GM12878 (cell line): ENCODE measurements at regions not wholly inside any gene's neighbourhood (a gene's known extent, or its start where the extent isn't known, plus 50 kb on each side); places are given as distances from the start of the nearest gene placed in this dataset.

Experiments
- ATAC-seq: fragments of 200-7000 bp; cut with Tn5 transposase; 3 replicates; pipeline ENCODE4 v1.9.1; 2020; ENCODE audit warnings: mild to moderate bottlenecking, moderate library complexity
- BruUV-seq: library from RNA; stranded (reverse); fragments of 400-500 nt; replicated peaks from 2 replicates; lab custom pipeline; 2021; lab: Mats Ljungman, UMichigan
- CTCF ChIA-PET: fragments of 300-600 bp; sonication (Branson Sonifier 250); formaldehyde crosslinking; extraction: SDS; loops from one replicate; lab custom pipeline; 2021; ENCODE audit warnings: inconsistent platforms; lab: Yijun Ruan, JAX
- POLR2A ChIA-PET: fragments of 350-600 bp; formaldehyde crosslinking; extraction: SDS; loops from one replicate; lab custom pipeline; 2021; ENCODE audit warnings: inconsistent platforms; lab: Charles Lee
- RAD21 ChIA-PET: fragments of 300-600 bp; sonication (Branson Sonifier 250); formaldehyde crosslinking; loops from one replicate; lab custom pipeline; 2023; ENCODE audit warnings: antibody characterized with exemption; ENCODE audit not compliant: unreplicated experiment; lab: Charles Lee
- SMC1A ChIA-PET: fragments of 300-600 bp; sonication (Branson Sonifier 250); formaldehyde crosslinking; loops from one replicate; lab custom pipeline; 2023; ENCODE audit not compliant: unreplicated experiment, uncharacterized antibody; lab: Charles Lee
- DNase-seq: peaks from one replicate; pipeline ENCODE4 v3.0.0-alpha.2; 2011; ENCODE audit warnings: low read depth, low spot score
- FAIRE-seq: peaks from 3 replicates; lab custom pipeline; 2011; peaks lifted over from hg19 to GRCh38; lab: Jason Lieb, UNC
- H2AFZ ChIP-seq: 2 replicates; pipeline ENCODE4 v1.6.0; 2011; ENCODE audit warnings: low read depth, low read length, control low read depth; ENCODE audit not compliant: control insufficient read depth
- H3K27ac ChIP-seq: 2 replicates; pipeline ENCODE4 v1.5.1; 2011; ENCODE audit warnings: control low read depth; ENCODE audit not compliant: control insufficient read depth, insufficient read depth
- H3K27me3 ChIP-seq, 2 experiments: replicated peaks in 1 of 2; 2 replicates each; pipeline versions ENCODE4 v1.6.0 to v1.6.1; 2011; ENCODE audit warnings: low read length in 1 of 2; ENCODE audit not compliant: control insufficient read depth in 2 of 2, insufficient read depth in 2 of 2
- H3K36me3 ChIP-seq, 2 experiments: 2 replicates each; pipeline ENCODE4 v1.5.1; 2011; ENCODE audit warnings: low read length in 1 of 2; ENCODE audit not compliant: control insufficient read depth in 2 of 2, insufficient read depth in 2 of 2
- H3K4me1 ChIP-seq: 2 replicates; pipeline ENCODE4 v1.6.1; 2011; ENCODE audit warnings: mild to moderate bottlenecking, low read length, moderate library complexity, mixed read lengths; ENCODE audit not compliant: control insufficient read depth, insufficient read depth
- H3K4me2 ChIP-seq: 2 replicates; pipeline ENCODE4 v1.6.0; 2011; ENCODE audit warnings: control low read depth; ENCODE audit not compliant: control insufficient read depth, insufficient read depth
- H3K4me3 ChIP-seq: fragments of 200-600 bp; sonication (generic); 2 replicates; pipeline ENCODE4 v1.5.1; 2016
- H3K79me2 ChIP-seq: 2 replicates; pipeline ENCODE4 v1.6.0; 2011; ENCODE audit warnings: low read length; ENCODE audit not compliant: control insufficient read depth, insufficient read depth
- H3K9ac ChIP-seq: 2 replicates; pipeline ENCODE4 v1.8.0; 2011; ENCODE audit warnings: low read length, control low read depth, mixed read lengths; ENCODE audit not compliant: control insufficient read depth, insufficient read depth
- H3K9me3 ChIP-seq: replicated peaks from 3 replicates; pipeline ENCODE4 v1.5.1; 2011; ENCODE audit warnings: mild to moderate bottlenecking, low read length; ENCODE audit not compliant: control insufficient read depth, insufficient read depth
- H4K20me1 ChIP-seq: 2 replicates; pipeline ENCODE4 v1.6.0; 2011; ENCODE audit not compliant: control insufficient read depth, insufficient read depth
- CHD4 ChIP-seq: fragments of 200-600 bp; sonication (generic); IDR thresholded peaks from 2 replicates; pipeline ENCODE4 v1.6.1; 2016; ENCODE audit warnings: mild to moderate bottlenecking
- E2F8 ChIP-seq: fragments of 450-650 bp; IDR thresholded peaks from 2 replicates; pipeline ENCODE4 v1.6.1; 2018; ENCODE audit warnings: mild to moderate bottlenecking, low read depth, moderate library complexity; ENCODE audit not compliant: partially characterized antibody
- HCFC1 ChIP-seq: fragments of 150-350 bp; IDR thresholded peaks from 2 replicates; pipeline ENCODE4 v1.6.1; 2014; ENCODE audit warnings: low read length
- HDGF ChIP-seq: fragments of 450-650 bp; IDR thresholded peaks from 2 replicates; pipeline ENCODE4 v1.6.1; 2016; ENCODE audit warnings: antibody characterized with exemption
- IRF4 ChIP-seq: IDR thresholded peaks from 2 replicates; pipeline ENCODE4 v1.6.1; 2011; ENCODE audit warnings: low read depth, low read length
- MEF2B ChIP-seq: fragments of 450-650 bp; IDR thresholded peaks from 2 replicates; pipeline ENCODE4 v1.6.1; 2018; ENCODE audit warnings: mild to moderate bottlenecking, moderate library complexity; ENCODE audit not compliant: partially characterized antibody, poor library complexity, severe bottlenecking
- NR2C2 ChIP-seq: IDR thresholded peaks from 2 replicates; pipeline ENCODE4 v1.6.1; 2011; ENCODE audit warnings: borderline replicate concordance, low read depth; ENCODE audit not compliant: control insufficient read depth, insufficient read length
- RB1 ChIP-seq: fragments of 450-650 bp; formaldehyde crosslinking; IDR thresholded peaks from 2 replicates; pipeline ENCODE4 v1.6.1; 2017; ENCODE audit warnings: mild to moderate bottlenecking, borderline replicate concordance
- SMAD5 ChIP-seq: IDR thresholded peaks from 2 replicates; pipeline ENCODE4 v1.6.1; 2016; ENCODE audit warnings: antibody characterized with exemption, low read depth
- SMARCA5 ChIP-seq: fragments of 450-650 bp; IDR thresholded peaks from 2 replicates; pipeline ENCODE4 v1.6.1; 2017; ENCODE audit warnings: mild to moderate bottlenecking
- SP1 ChIP-seq: IDR thresholded peaks from one replicate; pipeline ENCODE4 v1.6.1; 2011; ENCODE audit warnings: low read depth, low read length
- TAF1 ChIP-seq: IDR thresholded peaks from 2 replicates; pipeline ENCODE4 v1.6.1; 2011; ENCODE audit warnings: mild to moderate bottlenecking, low read depth, low read length, borderline replicate concordance
- TARDBP ChIP-seq: IDR thresholded peaks from 2 replicates; pipeline ENCODE4 v1.6.1; 2016; ENCODE audit warnings: borderline replicate concordance
- USF1 ChIP-seq: IDR thresholded peaks from 2 replicates; pipeline ENCODE4 v1.6.1; 2011; ENCODE audit warnings: borderline replicate concordance, low read depth, mild to moderate bottlenecking, moderate library complexity, mixed read lengths, low read length; ENCODE audit not compliant: insufficient read depth; ENCODE audit errors: extremely low read length
- WGBS: methylation state at CpG from one replicate; pipeline ENCODE4 v1.1.6; 2016; ENCODE audit warnings: low lambda C conversion rate; ENCODE audit not compliant: insufficient replicate concordance, insufficient coverage; ENCODE audit errors: missing lambda C conversion rate; 5-methylcytosine and 5-hydroxymethylcytosine counted together
- in situ Hi-C: fragments of 300-500 bp; cut with MboI; formaldehyde crosslinking; loops from 9 replicates; pipeline ENCODE4 v1.14.3; 2018; ENCODE audit warnings: mixed read lengths
- intact Hi-C: fragments of 100-400 bp; cut with micrococcal nuclease; formaldehyde crosslinking; loops from one replicate; pipeline ENCODE4 v1.14.2; 2022; ENCODE audit not compliant: unreplicated experiment

- TF ChIP-seq USF1 (no peak), HCFC1 (no peak), E2F8 (no peak), MEF2B (no peak), TAF1 (no peak)
Measured at GRCh38 chr17:79478841-79479240, 132.0 kb downstream of the RBFOX3 start (continued).

GRCh38 chr17:79478051-79478461, 132.8 kb downstream of the RBFOX3 start:
- Histone ChIP-seq H3K27me3 (peaks cover 0 to 4% of the 10 kb centered on the region in 2 experiments; a peak in 2 of 4 replicates), H3K36me3 (no peaks in the 10 kb centered on the region), H3K27ac (no peak overlapping the region), H3K79me2 (no peaks in the 10 kb centered on the region), H3K9me3 (no peaks in the 10 kb centered on the region), H3K4me2 (no peak overlapping the region), H4K20me1 (no peaks in the 10 kb centered on the region), H3K4me1 (no peaks in the 10 kb centered on the region), H2AFZ (no peak overlapping the region), H3K9ac (no peak overlapping the region), H3K4me3 (no peak overlapping the region)
- ChIA-PET CTCF (interaction anchor here (1.1 kb wide), 1 partner anchor 233 kb away, joined by 3 read pairs; no protein-coding TSS in a partner anchor), POLR2A (no interaction called here), RAD21 (no interaction called here), SMC1A (no interaction called here)
- ATAC-seq: no peak
- DNase-seq: no peak
- intact Hi-C loops: no loop called here
- WGBS: 25% methylated on average over 22 of the region's 22 CpGs
- no peak for FAIRE-seq
- in situ Hi-C loops: no loop called here
- TF ChIP-seq IRF4 (no peak), TARDBP (no peak), HDGF (no peak), NR2C2 (no peak), SMARCA5 (no peak), CHD4 (no peak), SMAD5 (no peak), SP1 (no peak), E2F8 (no peak), RB1 (no peak)
- TF ChIP-seq, all 136 proteins: peak for 0
- no TSS peak for BruUV-seq
